Left ventricle myocardium superior (tissue), 1 donor: ENCODE measurements at regions not wholly inside any gene's neighbourhood (a gene's known extent, or its start where the extent isn't known, plus 50 kb on each side); places are given as distances from the start of the nearest gene placed in this dataset.

Experiments used
- ATAC-seq: fragments of 200-7000 bp; cut with Tn5 transposase; one replicate; pipeline ENCODE4 v1.9.1; 2020; ENCODE audit warnings: mild to moderate bottlenecking, moderate library complexity
- DNase-seq: peaks from one replicate; pipeline ENCODE4 v3.0.0-alpha.2; 2020
- intact Hi-C: fragments of 100-400 bp; cut with micrococcal nuclease; formaldehyde crosslinking; loops from one replicate; pipeline ENCODE4 v1.11.0; 2022
- donor health status: DM: no; HTN: yes; CAD: no; lungs with severe emphysema.

- intact Hi-C loops = no loop called here
- no peak for DNase-seq
- no peak for ATAC-seq
Measured at GRCh38 chr11:31922450-31922849, 111.3 kb upstream of the PAX6 start.

DNA sequence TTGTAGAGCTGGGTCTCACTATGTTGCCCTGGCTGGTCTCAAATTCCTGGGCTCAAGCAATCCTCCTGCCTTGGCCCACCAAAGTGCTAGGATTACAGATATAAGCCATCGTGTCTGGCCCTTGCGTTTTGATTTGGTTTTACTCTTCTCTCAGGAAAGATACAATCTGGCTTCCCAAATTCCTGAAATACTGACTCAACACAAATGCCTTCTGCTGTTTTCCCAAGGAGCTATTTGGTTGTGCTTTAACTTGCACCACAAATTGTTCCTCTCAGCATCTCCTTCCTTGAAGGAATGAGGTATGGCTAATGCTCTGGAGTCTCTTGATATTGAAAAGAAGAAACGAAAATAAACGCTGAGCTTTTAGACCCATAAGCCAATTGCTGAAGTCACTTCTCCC lies 110.0 kb upstream of the PAX6 start:
- DNase-seq (no peak), ATAC-seq (no peak)
- intact Hi-C loops = no loop called here

DNA sequence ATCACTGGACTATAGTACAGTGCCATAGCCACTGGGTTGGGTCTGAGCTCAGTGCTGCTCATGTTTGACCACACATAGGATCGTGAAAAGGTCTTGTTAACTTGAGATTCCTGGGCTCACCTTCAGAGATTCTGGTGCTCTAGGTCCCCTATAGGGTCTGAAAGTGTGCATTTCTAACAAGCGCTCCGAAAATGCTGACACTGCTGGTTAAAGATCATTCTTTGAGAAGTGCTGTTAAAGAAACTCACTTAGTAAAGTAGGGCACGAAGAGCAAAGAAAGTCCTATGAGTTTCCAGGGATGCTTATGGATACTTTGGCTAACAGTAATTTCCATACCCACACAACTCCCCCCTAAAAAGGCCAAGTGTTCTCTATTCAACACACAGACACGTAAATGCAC lies 108.1 kb upstream of the PAX6 start:
- no peak for ATAC-seq
- intact Hi-C loops = no loop called here

GRCh38 chr11:31915867-31916266 lies 104.7 kb upstream of the PAX6 start:
- ATAC-seq = no peak
- intact Hi-C loops = no loop called here
- DNase-seq = no peak

More for the DNA sequence above, 108.1 kb upstream of the PAX6 start:
- no peak for DNase-seq

GRCh38 chr11:31913985-31914384 lies 102.9 kb upstream of the PAX6 start:
- ATAC-seq (no peak), DNase-seq (no peak)
- intact Hi-C loops = no loop called here

GRCh38 chr11:31912808-31913207 lies 101.7 kb upstream of the PAX6 start:
- ATAC-seq (no peak), DNase-seq (no peak)
- intact Hi-C loops = no loop called here

- no peak for ATAC-seq
- DNase-seq = no peak
- intact Hi-C loops = no loop called here
Measured at GRCh38 chr11:31910950-31911576, 99.9 kb upstream of the PAX6 start.

- intact Hi-C loops = no loop called here
- DNase-seq (peak; percentile 68), ATAC-seq (peak; percentile 92)
Measured at GRCh38 chr11:31903225-31904074, 92.3 kb upstream of the PAX6 start.

DNA sequence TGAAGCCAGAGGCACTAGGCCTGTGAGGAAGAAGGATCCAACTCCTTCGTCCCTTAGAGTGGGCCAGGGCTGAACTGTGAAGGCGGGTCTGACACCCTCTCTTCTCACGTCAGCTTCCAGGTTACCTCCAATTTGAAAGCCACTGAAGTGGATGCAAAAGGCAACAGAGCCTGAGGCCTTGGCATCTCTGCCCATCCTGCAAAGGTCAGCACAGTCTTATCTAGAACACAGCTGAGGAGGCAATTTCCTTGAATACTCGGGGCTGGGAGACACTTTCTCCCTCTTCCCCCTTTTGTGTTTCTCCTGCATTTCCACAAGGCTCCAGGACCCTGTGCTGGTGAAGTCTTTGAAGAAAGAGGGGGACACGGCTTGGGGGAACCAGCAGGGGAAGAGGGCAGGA lies 91.6 kb upstream of the PAX6 start:
- intact Hi-C loops = no loop called here
- DNase-seq (no peak), ATAC-seq (peak; percentile 12)

DNA sequence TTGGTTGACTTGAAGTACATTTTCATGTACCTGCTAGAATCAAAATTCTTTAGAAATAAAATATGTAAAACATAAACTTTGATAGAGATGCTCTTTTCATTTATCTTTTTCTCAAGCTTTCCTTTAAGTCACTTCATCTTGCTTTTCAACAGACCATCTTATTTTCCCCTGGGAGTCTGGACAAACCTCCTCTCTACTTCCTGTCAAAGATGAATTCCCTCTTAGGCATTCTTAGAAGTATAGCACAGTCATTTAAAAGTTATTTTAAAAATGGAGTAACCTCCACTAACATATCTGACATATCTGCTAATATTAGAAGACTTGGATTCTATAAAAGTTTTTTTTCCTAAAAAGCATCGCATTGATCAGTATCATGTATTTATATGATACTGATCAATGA lies 84.8 kb upstream of the PAX6 start:
- ATAC-seq = no peak
- no peak for DNase-seq
- intact Hi-C loops = no loop called here

GRCh38 chr11:31887180-31887579 lies 76.1 kb upstream of the PAX6 start:
- DNase-seq (no peak), ATAC-seq (no peak)
- intact Hi-C loops = no loop called here

- ATAC-seq = no peak
- DNase-seq = no peak
- intact Hi-C loops = no loop called here
Measured at GRCh38 chr11:31884080-31884479, 73.0 kb upstream of the PAX6 start.

DNA sequence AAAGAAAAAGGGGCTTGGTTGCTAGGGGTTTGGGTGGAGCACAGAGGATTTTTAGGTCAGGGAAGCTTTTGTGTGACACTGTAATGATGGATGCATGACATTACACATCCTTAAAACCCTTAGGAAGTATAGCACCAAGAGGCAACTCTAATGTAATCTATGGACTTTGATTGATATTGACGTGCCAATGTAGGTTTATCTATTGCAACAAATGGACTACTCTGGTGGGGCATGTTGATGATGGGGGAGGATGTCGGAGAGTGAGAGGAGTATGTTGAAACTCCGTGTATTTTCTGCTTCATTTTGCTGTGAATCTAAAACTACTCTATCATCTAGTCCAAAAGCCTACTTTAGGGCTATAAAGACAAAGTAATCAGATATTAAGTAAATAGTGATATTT lies 72.3 kb upstream of the PAX6 start:
- intact Hi-C loops = no loop called here
- no peak for DNase-seq
- ATAC-seq = no peak

GRCh38 chr11:31882951-31883392 lies 71.8 kb upstream of the PAX6 start:
- DNase-seq = no peak
- intact Hi-C loops = no loop called here
- ATAC-seq = no peak

GRCh38 chr11:31881825-31882224 lies 70.7 kb upstream of the PAX6 start:
- ATAC-seq (no peak), DNase-seq (no peak)
- intact Hi-C loops = no loop called here

GRCh38 chr11:31879681-31880080 lies 68.6 kb upstream of the PAX6 start:
- ATAC-seq (no peak), DNase-seq (no peak)
- intact Hi-C loops = no loop called here

DNA sequence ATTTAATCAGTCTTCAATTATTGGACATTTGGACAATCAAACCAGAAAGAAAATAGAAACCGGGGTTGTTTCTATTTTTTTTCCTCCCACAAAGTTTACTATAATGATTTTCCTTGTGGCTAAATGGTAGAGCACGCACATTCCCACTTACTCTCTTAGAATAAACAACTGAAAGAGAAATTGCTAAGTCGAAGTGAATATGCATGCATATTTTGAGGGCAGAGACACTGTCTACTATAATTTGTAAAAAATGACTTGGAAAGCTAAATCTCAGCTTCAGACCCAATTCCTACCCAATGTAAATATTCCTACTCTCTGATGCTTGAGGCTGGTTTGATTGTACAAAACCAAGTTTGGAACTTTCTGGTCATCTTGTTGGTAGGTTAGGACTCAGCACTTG lies 66.7 kb upstream of the PAX6 start:
- intact Hi-C loops = no loop called here
- DNase-seq (no peak), ATAC-seq (no peak)

GRCh38 chr11:31877083-31877482 lies 66.0 kb upstream of the PAX6 start:
- intact Hi-C loops = no loop called here
- ATAC-seq (no peak), DNase-seq (no peak)

GRCh38 chr11:31875866-31876560 lies 64.9 kb upstream of the PAX6 start:
- intact Hi-C loops = no loop called here
- no peak for DNase-seq

GRCh38 chr11:31874631-31875191 lies 63.6 kb upstream of the PAX6 start:
- ATAC-seq = no peak
- DNase-seq = no peak
- intact Hi-C loops = loop anchor here (5.0 kb wide), 1 partner anchor 387 kb away; no protein-coding TSS in a partner anchor

More at GRCh38 chr11:31875866-31876560, 64.9 kb upstream of the PAX6 start:
- no peak for ATAC-seq
